SK-N-SH (cell line): ENCODE measurements at regions not wholly inside any gene's neighbourhood (a gene's known extent, or its start where the extent isn't known, plus 50 kb on each side); places are given as distances from the start of the nearest gene placed in this dataset.

Experiments
- CTCF ChIP-seq: fragments of 200-600 bp; sonication (generic); IDR thresholded peaks from 2 replicates; pipeline ENCODE4 v1.6.1; 2017; ENCODE audit warnings: antibody characterized with exemption, mild to moderate bottlenecking, moderate library complexity
- EP300 ChIP-seq, 2 experiments: IDR thresholded peaks; 2 replicates each; pipeline versions ENCODE4 v1.4.0 to v1.6.1; 2012; ENCODE audit warnings: borderline replicate concordance in 1 of 2, low read depth in 1 of 2, low read length in 1 of 2
- EZH2phosphoT487 ChIP-seq: fragments of 200-600 bp; sonication (generic); IDR thresholded peaks from 2 replicates; pipeline ENCODE4 v1.6.1; 2017; ENCODE audit warnings: low read depth, mixed run types, mild to moderate bottlenecking, antibody characterized with exemption, moderate library complexity, borderline replicate concordance
- FOXJ3 ChIP-seq: sonication (generic); formaldehyde crosslinking; IDR thresholded peaks from 2 replicates; pipeline ENCODE4 v1.5.1; 2020; ENCODE audit warnings: mild to moderate bottlenecking, missing genetic modification reagents
- MAX ChIP-seq: IDR thresholded peaks from 2 replicates; pipeline ENCODE4 v1.4.0; 2012; ENCODE audit warnings: low read depth
- TF ChIP-seq, protein P1 (sequence below): IDR thresholded peaks from 2 replicates; pipeline ENCODE4; 2012
- TF ChIP-seq, protein P2 (sequence below): fragments of 150-350 bp; IDR thresholded peaks from 2 replicates; pipeline ENCODE4 v1.6.1; 2017; ENCODE audit warnings: antibody characterized with exemption, low read length, low read depth, borderline replicate concordance

GRCh38 chr2:53317861-53318260, 449.7 kb upstream of the CHAC2 start:
- TF ChIP-seq EZH2phosphoT487 (no peak), CTCF (no peak), EP300 (IDR thresholded peaks at IDR 0.05; ENCODE audit: borderline replicate concordance in 1 of 2, low read depth in 1 of 2, low read length in 1 of 2) (no peak), MAX (no peak), FOXJ3 (CRISPR knock-in tag) (no peak)
- TF ChIP-seq, protein P1, sequence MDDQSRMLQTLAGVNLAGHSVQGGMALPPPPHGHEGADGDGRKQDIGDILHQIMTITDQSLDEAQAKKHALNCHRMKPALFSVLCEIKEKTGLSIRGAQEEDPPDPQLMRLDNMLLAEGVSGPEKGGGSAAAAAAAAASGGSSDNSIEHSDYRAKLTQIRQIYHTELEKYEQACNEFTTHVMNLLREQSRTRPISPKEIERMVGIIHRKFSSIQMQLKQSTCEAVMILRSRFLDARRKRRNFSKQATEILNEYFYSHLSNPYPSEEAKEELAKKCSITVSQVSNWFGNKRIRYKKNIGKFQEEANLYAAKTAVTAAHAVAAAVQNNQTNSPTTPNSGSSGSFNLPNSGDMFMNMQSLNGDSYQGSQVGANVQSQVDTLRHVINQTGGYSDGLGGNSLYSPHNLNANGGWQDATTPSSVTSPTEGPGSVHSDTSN: no peak
- TF ChIP-seq, protein P2, sequence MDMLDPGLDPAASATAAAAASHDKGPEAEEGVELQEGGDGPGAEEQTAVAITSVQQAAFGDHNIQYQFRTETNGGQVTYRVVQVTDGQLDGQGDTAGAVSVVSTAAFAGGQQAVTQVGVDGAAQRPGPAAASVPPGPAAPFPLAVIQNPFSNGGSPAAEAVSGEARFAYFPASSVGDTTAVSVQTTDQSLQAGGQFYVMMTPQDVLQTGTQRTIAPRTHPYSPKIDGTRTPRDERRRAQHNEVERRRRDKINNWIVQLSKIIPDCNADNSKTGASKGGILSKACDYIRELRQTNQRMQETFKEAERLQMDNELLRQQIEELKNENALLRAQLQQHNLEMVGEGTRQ: no peak
